ENCODE measurements at regions not wholly inside any gene's neighbourhood (a gene's known extent, or its start where the extent isn't known, plus 50 kb on each side); places are given as distances from the start of the nearest gene placed in this dataset.

DNA sequence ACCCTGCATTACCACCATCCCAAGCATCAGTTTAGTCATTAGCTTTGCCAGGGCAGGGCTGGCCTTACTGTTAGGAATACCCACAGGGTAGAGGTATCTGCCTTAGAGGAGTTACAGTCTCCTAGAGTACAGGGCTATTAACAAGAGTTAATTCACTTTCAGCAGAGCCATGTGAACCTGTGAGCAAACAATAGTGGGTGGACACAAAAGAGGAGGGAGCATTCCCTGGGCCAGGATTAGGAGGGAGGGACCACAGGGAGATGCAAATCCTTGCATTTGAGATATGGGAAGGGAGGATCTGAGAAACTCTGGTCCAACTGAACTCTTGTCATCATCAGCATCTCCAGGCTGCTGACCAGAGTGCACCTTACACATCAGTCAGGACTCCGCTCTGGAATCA is 51.1 kb upstream of the IGSF21 start (continued):
- TF ChIP-seq, protein P1, sequence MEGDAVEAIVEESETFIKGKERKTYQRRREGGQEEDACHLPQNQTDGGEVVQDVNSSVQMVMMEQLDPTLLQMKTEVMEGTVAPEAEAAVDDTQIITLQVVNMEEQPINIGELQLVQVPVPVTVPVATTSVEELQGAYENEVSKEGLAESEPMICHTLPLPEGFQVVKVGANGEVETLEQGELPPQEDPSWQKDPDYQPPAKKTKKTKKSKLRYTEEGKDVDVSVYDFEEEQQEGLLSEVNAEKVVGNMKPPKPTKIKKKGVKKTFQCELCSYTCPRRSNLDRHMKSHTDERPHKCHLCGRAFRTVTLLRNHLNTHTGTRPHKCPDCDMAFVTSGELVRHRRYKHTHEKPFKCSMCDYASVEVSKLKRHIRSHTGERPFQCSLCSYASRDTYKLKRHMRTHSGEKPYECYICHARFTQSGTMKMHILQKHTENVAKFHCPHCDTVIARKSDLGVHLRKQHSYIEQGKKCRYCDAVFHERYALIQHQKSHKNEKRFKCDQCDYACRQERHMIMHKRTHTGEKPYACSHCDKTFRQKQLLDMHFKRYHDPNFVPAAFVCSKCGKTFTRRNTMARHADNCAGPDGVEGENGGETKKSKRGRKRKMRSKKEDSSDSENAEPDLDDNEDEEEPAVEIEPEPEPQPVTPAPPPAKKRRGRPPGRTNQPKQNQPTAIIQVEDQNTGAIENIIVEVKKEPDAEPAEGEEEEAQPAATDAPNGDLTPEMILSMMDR (IDR thresholded peaks at IDR 0.05), result no peak
- TF ChIP-seq, protein P2, sequence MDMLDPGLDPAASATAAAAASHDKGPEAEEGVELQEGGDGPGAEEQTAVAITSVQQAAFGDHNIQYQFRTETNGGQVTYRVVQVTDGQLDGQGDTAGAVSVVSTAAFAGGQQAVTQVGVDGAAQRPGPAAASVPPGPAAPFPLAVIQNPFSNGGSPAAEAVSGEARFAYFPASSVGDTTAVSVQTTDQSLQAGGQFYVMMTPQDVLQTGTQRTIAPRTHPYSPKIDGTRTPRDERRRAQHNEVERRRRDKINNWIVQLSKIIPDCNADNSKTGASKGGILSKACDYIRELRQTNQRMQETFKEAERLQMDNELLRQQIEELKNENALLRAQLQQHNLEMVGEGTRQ (IDR thresholded peaks at IDR 0.05; ENCODE audit: borderline replicate concordance, low read depth, low read length), result no peak
- no peak for TF ChIP-seq MEF2A (IDR thresholded peaks at IDR 0.05; ENCODE audit: borderline replicate concordance, low read depth)
- TF ChIP-seq, protein P3, sequence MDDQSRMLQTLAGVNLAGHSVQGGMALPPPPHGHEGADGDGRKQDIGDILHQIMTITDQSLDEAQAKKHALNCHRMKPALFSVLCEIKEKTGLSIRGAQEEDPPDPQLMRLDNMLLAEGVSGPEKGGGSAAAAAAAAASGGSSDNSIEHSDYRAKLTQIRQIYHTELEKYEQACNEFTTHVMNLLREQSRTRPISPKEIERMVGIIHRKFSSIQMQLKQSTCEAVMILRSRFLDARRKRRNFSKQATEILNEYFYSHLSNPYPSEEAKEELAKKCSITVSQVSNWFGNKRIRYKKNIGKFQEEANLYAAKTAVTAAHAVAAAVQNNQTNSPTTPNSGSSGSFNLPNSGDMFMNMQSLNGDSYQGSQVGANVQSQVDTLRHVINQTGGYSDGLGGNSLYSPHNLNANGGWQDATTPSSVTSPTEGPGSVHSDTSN (IDR thresholded peaks at IDR 0.05), result no peak
- TF ChIP-seq SMC3 (IDR thresholded peaks at IDR 0.05; ENCODE audit: low read depth, low read length), result no peak

DNA sequence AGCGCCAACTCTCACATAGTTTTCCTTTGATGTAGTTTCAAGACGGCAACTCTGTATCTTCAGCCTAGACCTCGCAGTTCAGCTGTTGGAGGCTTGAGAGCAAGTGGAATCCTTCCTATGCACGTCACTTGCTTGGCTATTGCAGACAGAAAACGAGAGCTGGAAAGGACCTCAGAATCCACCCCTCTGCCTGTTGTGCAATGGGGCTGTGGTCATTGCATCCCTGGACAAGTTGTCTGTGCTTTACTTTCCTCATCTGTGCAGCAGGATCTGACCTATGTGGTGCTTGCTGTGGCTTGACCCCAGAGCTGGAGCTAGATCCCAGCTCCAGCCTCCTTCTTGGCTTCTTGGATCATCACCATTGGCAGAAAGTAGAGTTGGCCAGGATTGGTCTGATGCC is 50.0 kb upstream of the IGSF21 start:
- Histone ChIP-seq H4K20me1 (ENCODE audit: insufficient read depth) (no peaks in the 10 kb centered on the region), H3K9me2 (no peaks in the 10 kb centered on the region), H3K4me1 (ENCODE audit: control insufficient read depth in 1 of 2, insufficient read depth in 2 of 2, low read depth in 1 of 2, low read length in 1 of 2) (no peaks in the 10 kb centered on the region), H3K4me2 (no peak overlapping the region), H3K9me3 (no peaks in the 10 kb centered on the region), H3K36me3 (replicated peaks in 1 of 2; ENCODE audit: control insufficient read depth in 1 of 2, insufficient read depth in 2 of 2, low read length in 1 of 2) (no peaks in the 10 kb centered on the region), H3K4me3 (ENCODE audit: low read depth in 2 of 2, low read length in 1 of 2) (no peak overlapping the region), H3K79me2 (ENCODE audit: insufficient read depth) (no peaks in the 10 kb centered on the region), H3K27ac (ENCODE audit: low read depth in 2 of 2, low read length in 1 of 2) (no peak overlapping the region), H2AFZ (ENCODE audit: low read depth) (no peak overlapping the region), H3F3A (replicated peaks; ENCODE audit: insufficient read depth) (no peaks in the 10 kb centered on the region), H3K9ac (no peak overlapping the region), H3K27me3 (ENCODE audit: insufficient read depth) (no peaks in the 10 kb centered on the region)
- CTCF ChIA-PET, result interaction anchor here (1.0 to 1.6 kb wide), 2 partner anchors 19 to 523 kb away, joined by 3 to 5 read pairs; no protein-coding TSS in a partner anchor
- no peak for DNase-seq
- whole genome bisulfite sequencing (ENCODE audit: low lambda C conversion rate), result 10% methylated on average over 2 of the region's 5 CpGs
- no peak for TF ChIP-seq EP300 (IDR thresholded peaks at IDR 0.05; ENCODE audit: borderline replicate concordance in 1 of 2, low read depth in 1 of 2, low read length in 1 of 2)
- POLR2A ChIA-PET, result no interaction called here
